ENCODE measurements at regions not wholly inside any gene's neighbourhood (a gene's known extent, or its start where the extent isn't known, plus 50 kb on each side); places are given as distances from the start of the nearest gene placed in this dataset.

- TF ChIP-seq POLR2AphosphoS5 (IDR thresholded peaks at IDR 0.05; ENCODE audit: low read depth, low read length) (no peak), REST (IDR thresholded peaks at IDR 0.05; ENCODE audit: insufficient read depth in 1 of 2, low read depth in 2 of 2, low read length in 2 of 2) (no peak), TAF1 (IDR thresholded peaks at IDR 0.05; ENCODE audit: borderline replicate concordance, insufficient read depth, low read length) (no peak), SIN3A (IDR thresholded peaks at IDR 0.05; ENCODE audit: borderline replicate concordance, insufficient read depth, low read length) (no peak)
Observed at GRCh38 chr5:81830596-81830995, 79.7 kb upstream of the SSBP2 start.

Measured in PFSK-1 (cell line).